HG02981 (cell line): ENCODE measurements at regions not wholly inside any gene's neighbourhood (a gene's known extent, or its start where the extent isn't known, plus 50 kb on each side); places are given as distances from the start of the nearest gene placed in this dataset.
"Not testable (repeated sequence)": the region's sequence is repeated elsewhere in the genome, so short reads cannot be mapped to it uniquely, and the experiment has no call there.

Experiments
- ATAC-seq: cut with Tn5 transposase; IDR thresholded peaks from one replicate; pipeline ENCODE4 v1.9.1; 2021; ENCODE audit warnings: mild to moderate bottlenecking, moderate library complexity; ENCODE audit not compliant: unreplicated experiment

DNA sequence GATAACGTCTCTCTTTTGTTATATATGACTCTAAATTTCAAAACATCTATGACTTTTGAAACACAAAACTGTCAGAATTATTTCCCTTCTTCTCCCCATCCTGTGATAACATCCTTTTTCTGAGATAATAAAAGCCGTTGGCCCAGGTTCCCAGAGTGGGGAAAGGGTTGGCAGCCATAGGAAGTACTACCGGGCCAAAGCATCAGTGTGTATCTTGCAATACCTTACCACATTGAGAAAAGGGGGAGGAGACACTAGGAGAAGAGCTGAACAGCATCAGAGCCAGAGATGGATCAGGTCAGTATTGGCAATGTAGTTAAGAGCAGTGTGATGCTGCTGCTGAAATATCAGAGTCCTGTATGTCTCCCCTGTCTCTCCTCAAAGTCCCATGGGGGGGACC, 210.0 kb upstream of the PROK2 start:
- no peak for ATAC-seq

DNA sequence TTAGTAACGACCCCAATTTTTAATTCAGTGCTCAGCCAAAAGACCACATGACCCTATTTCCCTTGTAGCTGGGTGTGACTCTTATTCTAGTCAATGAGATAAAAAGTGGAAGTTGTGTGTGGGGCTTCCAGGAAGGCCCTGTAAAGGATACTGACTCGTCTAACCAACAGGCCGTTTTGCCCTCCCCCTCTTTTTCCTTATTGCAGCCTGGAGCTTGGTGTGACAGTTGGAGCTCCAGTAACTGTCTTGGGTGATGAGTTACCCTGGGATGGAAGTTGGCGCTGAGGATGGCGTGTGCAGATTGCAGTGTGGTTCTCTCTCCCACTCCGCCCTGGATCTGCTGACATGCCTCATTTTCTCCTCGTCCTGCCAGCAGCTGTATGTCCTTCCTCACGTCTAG, 209.3 kb upstream of the PROK2 start:
- ATAC-seq: no peak

DNA sequence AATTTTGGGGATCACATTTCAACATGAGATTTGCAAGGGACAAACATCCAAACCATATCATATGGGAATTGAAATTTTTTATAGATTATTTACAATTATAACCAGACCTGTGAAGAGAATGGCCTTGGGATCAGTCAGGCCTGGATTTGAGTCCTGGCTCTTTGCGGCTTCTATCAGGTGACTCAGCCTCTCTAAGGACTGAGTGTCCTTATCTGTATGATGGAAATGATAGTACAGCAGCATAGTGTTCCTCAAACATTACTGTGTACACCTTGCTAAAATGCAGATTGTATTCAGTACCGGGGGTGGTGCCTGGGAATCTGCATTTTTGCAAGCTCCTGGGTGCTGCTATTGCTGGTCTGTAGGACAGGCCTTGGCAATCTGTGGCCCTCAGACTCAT, 206.7 kb upstream of the PROK2 start:
- ATAC-seq: no peak

DNA sequence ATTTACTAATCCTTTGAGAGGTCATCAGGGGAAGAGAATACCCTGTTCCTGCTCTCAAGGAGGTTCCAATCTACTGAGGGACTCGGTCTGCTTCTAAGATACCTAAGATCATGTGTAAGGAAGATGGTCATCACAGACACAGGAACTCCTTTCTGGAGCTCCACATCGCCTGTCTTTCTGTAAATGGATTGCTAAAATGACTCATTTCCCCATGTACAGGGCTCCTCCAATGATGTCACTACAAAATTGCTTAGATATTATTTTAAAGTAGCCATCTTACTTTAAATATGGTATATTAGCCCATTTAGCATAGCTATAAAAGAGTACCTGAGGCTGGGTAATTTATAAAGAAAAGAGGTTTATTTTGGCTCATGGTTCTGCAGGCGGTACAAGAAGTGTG, 206.1 kb upstream of the PROK2 start:
- no peak for ATAC-seq

DNA sequence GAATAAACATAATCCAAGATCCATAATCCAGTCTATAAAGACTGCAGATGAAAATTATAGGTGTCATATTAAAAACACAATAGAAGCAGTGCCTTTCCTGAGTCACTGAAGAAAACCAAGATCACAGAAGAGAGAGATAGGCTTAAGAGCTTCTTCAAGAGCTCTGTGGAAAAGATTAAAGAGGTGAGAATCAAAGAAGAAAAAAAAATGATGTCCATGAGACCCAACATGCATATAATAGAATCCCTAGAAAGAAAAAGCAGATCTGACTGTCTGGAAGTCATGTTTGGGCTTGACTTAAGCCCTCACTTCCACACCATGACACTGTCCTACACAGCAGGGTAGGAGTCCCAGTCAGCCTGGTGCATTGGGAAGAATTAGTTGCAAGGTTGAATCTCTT, 205.6 kb upstream of the PROK2 start:
- no peak for ATAC-seq

DNA sequence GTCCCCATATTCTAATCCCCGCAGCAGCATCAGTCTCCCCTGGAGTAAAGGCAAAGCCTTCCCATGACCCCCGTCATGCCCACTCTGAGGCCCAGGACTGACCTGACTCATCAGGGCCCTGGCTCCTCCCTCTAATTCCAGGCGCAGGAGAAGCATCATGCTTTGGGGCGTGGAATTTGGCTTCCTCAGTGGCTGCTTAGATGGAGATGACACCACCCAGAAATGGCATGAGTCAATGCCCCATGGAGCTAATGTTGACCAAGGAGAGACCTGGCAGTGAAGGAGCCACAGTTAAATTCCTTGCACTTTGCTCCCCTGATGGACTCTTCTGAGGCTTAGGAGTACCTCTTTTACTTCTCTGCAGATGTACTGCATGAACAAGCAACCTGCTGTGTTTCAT, 204.2 kb upstream of the PROK2 start:
- no peak for ATAC-seq

DNA sequence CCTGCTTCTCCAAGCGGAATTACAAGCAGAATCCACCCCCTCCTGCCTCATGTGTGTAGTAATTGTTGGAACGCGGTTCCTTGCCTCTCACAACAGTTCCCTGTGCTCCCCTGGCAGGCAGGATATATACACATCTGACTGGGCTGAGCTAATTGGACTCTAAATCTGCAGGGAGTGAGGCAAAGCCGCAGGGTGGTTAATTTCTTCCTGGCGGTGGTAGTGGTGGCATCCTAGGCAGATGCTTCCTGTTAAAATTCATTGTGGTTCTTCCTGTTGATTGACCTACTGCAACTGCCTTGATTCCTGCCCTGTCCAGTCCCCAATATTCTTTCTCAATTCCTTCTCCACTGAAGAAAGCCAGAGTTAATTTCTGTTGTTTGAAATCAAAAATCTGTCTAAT, 202.9 kb upstream of the PROK2 start:
- no peak for ATAC-seq

DNA sequence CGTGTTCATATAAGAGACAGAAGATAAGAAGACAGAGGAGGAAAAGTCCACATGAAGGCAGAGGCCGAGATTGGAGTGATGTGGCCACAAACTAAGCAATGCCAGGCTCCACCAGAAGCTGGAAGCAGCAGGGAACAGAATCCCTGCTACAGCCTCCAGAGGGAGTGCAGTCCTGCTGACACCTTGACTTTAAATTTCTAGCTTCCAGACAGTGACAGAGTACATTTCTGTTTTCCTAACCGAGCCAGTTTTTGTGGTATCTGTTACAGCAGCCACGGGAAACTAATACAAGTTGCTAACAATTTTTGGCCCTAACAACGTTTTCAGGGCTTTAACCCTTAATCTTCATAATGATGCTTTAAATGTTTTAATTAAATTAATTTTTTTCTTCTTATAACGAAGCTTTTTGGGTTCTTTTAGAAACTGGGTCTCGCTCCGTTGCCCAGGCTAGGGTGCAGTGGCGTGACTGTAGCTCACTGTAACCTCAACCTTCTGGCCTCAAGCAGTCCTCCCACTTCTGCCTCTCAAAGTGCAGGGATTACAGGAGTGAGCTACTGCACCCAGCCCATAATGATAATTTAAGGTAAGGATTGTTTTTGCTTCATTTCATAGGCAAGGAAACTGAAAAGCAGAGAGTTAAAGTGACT, 202.3 kb upstream of the PROK2 start:
- ATAC-seq: no peak

DNA sequence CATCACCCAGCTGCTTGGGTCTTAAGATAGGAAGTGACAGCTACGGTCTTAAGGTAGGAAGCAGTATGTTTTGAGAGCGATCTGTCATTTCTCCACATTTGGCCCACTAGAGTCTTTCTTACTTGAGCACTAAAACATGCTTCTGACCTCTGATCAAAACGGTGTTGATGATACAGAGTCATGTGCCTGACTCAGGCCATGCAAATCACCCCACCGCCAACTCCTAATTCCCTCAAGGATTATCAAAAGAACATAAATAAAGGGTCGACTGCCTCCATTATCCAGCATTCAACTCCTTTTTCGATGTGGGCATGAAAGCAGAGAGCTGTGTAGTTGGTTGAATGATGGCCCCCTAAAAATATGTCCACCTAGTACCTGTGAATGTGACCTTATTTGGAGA, 201.7 kb upstream of the PROK2 start:
- no peak for ATAC-seq

DNA sequence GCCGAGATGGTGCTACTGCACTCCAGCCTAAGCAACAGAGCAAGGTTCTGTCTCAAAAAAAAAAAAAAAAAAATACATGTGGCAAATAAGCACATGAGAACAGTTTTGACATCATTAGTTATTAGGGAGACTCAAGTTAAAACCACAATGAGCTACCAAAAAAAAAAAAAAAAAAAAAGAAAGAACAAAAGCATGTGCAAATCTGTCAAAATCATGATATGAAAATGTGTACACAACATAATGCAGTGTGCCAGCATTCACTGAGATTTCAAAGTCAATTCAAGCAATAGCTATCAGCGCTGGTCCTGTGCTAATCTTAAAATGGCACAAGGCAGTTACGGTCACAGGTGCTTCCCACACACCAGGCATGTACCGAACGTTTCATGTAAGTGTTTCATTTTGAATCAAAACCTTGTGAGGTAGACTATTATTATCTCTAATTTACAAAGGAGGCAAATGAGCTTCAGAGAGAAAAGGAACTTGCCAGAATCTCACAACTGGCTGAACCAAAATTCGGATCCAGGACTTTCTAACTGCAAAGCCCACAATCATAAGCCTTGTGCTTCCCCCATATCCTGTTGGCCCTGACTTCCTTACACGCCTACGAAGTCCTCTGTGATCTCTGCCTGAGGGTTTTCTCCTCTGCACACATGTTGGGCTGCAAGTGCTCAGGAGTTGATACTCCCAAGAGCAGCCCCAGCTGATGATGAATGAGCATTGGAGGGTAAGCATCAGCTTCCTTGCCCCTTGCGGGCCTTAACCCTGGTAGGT, 200.1 kb upstream of the PROK2 start:
- peak; percentile 83 for ATAC-seq

DNA sequence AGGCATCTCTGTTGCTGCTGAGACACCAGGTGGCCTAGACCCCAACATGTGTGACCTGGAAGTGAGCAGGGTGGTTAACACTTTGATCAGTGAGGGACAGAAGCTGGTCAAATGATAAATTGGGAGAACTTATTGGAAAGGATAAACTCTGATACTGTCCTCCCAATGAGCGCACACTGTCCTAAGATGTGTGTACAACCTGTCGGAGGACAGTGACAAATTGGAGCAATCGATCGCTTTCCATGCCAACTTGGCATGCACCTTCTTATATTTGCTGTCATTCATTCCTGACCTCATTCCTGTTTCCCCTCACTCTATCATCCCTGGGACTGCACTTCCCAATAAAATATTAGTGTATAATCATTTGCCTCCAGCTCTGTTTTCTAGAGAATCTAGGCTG, 198.7 kb upstream of the PROK2 start:
- ATAC-seq: no peak

DNA sequence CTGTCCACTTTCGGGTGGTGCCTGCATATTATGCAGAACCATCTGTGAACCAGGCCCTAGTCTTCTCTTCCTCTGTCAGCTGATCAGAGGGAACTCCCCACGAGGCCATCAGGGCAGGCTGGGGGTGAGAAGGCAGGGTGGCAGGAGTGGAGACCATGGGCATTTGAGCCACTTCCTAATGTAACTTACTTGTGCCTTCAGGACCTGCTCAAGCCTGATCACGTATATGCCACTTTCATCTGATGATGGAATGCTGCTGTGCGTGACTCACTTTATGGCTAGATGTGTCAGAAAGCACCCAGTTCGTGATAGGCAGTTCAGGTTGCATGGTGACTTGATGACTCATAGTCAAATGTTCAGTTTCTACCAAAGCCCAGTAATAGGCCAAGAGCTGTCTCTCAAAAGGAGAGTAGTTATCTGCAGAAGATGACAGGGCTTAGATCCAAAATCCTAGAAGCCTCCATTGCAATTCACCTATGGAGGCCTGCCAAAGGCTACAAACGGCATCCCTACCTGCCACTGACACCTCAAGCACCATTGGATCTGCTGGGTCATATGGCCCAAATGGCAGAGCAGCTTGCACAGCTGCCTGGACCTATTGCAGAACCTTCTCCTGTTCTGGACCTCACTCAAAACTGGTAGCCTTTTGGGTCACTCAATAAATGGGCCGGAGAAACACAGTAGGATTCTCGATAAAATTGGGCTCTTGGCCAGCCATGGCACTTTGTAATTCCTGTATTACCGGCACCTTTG, 197.7 kb upstream of the PROK2 start:
- not testable (repeated sequence) for ATAC-seq

DNA sequence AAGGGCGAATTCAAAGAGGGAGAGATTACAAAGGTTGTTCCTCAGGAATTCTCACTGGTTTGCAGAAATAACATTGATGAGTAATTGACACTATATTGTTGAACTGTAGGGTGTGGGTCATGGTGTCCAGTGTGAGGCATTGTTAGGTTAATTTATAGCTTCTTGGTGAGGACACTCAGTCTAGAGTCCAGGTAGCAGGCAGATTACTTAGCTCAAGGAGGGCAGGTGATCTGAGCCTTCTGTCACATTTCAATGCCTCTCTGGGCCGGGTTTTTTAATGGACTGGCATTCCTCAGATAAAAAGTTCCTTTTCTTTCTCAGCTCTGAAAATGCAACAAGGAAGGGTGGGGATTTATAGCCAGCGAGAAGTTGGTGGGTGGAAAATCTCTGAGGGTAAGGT, 194.2 kb upstream of the PROK2 start:
- ATAC-seq: no peak

DNA sequence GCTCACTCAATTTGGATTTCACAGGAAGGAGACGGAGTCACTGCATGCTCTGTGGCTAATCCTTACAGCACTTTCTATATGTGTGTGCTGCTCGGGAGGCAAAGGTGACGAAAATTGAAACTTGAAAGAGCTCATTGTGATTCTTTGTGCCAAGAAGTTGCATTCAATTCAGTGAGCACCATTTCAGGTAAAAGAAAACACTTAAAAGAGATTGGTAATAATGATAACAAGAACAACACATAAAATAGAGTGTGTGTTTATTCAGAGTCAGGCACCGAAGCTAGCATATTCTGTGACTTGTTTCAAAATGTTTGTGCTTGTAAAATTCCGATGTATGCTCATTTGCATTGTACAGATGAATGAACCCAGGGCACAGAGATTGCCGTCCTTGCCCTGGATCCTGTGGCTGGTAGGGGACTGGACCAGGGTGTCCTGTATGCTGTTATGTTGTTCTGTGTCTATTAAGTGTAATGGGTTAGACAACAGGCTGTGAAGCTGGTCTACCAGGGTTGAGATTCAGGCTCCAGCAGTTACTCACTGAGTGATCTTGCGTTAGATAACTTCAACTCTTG, 193.3 kb upstream of the PROK2 start:
- peak; percentile 89 for ATAC-seq

DNA sequence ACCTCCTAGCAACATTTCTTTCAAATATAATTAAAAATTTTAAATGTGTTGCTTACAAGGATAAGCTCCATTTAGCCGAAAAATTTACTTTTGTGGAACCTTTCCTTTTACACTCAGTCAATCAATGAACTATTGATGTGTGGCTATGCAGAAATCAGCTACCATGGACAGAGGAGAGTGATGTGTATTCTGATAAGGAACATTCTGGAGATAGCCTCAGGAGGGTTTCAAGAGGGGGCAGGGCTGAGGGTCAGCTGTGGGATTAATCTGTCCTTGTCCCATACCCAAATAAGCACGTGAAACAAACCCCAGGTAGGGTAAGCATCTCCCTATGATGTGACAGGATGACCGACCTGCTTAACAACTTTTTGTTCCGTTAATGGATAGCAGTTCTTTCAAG, 192.6 kb upstream of the PROK2 start:
- ATAC-seq: no peak

DNA sequence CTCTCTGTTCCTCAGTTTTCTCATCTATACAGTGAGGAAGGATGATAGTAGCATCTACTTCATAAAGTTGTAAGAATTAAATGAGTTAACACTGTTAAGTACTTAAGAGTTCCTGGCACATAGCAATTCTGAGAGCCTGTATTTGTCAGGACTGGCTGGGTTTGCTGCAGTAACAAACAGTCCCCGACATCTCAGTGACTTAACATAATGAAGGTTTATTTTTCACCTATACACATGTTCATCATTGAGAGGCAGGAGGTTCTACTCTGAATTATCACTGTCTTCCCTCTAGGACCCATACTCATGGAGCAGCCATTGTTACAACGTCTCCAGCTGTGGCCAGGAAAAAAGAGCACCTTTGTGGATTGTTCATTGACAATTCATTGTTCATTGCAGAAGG, 190.6 kb upstream of the PROK2 start:
- ATAC-seq: no peak

DNA sequence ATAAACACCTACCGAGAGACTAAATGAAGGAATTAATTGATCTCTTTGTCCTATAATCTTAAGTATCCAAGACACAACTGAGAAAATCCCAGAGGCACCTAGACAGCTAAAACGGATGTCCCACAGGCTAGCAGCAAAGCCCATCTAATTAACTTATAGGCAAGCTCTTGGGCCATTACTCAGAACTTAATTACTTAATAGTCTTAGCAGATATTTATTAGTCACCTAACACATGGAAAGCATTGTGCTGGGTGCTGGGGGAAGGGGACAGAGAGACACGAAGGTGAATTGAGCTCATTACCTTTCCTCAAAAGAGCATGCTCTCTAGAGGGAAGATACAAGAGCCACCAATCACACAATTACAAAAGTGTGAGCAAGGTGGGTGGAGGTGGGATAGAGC, 189.8 kb upstream of the PROK2 start:
- ATAC-seq: no peak

DNA sequence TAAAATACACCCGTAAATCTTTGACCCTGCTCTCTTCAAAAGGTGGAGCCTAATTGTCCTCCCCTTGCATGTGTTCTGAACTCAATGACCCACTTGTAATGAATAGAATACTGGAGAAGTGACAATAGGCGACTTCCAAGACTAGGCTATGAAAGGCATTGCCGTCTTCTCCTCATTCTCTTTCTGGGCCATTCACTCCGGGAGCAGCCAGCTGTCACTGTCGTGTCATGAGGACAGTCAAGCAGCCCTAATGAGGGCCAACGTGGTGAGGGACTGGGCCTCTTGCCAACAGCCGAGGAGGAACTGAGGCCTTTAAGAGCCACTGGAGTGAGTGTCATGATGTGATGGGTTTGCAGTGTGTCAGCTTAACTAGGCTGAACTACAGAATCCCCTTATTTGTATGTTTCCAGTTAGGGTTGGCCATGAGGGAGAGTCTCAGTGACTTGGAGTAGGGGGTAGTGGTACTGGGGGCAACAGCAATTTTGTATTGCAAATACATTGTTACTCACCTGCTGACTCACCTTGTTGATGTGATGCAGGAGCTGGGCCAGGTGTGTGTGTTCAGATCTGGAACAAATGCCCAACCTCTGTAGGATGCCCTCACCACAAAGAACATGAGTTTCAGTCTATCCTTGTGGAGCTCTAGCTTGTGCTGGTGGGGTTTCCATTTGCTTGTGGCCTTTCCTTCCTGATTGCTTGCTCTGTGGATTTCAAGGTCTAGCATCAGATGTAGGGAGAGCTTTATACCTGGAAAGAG, 188.5 kb upstream of the PROK2 start:
- ATAC-seq: no peak

DNA sequence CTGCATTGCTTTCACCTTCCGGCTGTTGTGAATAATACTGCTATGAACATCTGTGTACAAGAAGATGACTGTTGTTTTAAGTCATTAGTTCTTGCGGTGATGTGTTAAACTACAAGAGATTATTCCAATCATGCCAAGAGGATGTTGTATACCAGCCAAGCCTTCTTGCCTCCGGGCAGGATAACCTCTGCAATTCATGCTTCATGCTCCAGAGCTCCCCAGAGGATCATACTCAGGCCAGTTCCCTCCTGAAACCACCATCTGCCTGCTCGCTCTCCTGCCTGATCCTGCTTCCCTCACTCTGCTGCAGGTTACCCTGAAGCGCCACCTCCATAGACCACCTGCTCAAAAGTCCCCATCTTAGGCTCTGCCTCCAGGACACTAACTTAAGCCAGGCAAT, 187.1 kb upstream of the PROK2 start:
- ATAC-seq: no peak

DNA sequence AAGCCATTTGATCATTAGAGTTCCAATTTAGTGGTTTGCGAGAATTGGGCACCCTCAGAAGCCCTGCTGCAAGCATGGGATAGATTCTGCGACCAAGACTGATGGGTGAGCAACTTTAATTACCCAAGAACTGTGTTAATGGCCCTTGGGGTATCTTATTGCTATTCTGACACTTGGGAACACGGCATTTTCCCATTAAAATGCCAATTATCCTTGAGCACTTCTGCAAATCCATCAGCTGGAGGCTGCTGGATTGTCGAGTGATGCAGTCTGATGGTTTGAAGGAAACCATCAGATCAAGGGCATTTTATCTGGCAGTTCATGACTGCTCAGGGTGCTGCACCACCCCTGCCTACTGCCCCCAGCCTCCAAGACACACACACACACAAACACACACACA, 183.6 kb upstream of the PROK2 start:
- no peak for ATAC-seq

DNA sequence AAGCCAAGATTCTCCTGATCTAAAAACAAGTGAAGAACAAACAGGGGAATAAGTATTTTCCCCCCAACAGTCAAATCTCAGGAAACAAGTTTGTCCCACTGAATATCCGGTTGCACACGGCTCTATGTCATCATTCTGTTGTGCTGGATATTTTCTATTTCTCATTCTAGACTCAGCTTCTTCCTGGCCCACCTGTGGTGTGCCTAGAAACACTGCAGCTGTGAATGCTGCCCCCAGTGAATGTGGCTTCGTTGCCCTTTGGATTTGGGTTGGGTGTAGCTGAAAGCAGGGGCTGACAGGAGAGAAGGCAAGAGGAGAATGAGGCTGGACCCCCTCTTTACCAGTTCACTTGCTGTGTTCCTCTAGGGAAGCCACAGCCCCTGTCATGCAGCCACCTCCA, 181.2 kb upstream of the PROK2 start:
- no peak for ATAC-seq
